HG03460 (cell line): ENCODE measurements at regions not wholly inside any gene's neighbourhood (a gene's known extent, or its start where the extent isn't known, plus 50 kb on each side); places are given as distances from the start of the nearest gene placed in this dataset.

Source experiments
- ATAC-seq: cut with Tn5 transposase; IDR thresholded peaks from one replicate; pipeline ENCODE4 v1.9.1; 2021; ENCODE audit not compliant: unreplicated experiment

DNA sequence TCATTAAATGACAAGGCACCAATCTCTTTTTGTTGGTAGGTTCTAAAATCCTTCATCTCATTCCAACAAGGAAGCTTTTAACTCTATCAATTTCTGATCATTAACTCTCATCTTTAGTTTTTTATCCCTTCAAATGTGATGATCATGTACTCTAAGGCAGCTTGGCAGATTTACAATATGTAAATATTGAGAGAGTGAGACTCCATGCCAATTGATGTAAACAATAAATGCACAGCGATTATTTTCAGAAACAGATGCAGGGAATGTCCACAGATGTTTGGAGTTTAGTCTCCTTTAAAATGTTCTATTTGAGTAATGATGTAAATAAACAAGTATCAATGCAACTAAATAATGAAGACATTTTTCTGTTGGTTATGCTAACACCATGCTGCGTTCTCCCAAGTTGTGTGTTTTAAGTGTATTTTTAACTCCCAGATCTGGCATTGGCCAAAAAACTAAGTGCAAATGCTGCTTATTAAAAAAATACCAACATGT, 213.8 kb downstream of the AHR start:
- ATAC-seq: no peak

DNA sequence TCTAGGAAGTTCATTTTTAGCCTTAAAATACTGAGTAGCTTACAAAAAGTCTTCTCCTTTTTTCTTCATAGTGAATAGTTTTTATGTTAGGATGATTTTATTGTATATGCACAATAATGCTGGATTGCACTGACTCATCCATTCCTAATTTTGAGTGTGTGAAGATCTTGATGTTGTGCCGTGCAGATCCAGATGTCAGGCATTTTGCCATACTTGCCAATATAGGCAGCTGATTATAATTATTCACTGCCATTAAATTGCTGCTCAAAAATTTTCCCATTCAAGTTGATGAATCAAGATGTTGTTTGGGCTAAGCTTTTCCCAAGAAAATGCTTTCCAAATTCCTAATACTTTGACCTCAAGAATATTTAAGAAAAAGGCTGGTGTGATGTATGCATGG, 218.3 kb downstream of the AHR start:
- ATAC-seq: no peak

GRCh38 chr7:17520941-17521340, 222.5 kb downstream of the AHR start:
- ATAC-seq: no peak

DNA sequence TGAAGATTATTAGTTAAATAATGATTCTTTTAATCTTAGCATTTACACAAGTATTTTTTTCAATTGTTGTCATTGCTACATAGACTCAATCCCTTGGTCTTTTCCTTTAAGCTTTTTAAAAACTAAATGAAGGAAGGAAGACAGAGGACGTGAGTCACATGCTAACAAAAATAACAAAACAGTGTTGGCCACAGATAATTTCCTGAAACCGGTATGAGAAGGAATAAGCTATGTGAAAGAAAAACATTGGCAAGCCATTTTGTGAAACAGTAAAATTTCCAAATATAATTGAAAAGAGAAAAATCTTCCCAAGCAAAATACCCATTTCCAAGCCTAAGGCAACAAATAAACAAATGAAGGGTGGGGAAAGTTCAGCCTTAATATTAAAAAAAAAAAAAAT, 223.0 kb downstream of the AHR start:
- ATAC-seq: no peak

- ATAC-seq: no peak
These were observed 225.6 kb downstream of the AHR start for GRCh38 chr7:17523813-17524739.

- no peak for ATAC-seq
These were observed 226.3 kb downstream of the AHR start for GRCh38 chr7:17524746-17525145.

DNA sequence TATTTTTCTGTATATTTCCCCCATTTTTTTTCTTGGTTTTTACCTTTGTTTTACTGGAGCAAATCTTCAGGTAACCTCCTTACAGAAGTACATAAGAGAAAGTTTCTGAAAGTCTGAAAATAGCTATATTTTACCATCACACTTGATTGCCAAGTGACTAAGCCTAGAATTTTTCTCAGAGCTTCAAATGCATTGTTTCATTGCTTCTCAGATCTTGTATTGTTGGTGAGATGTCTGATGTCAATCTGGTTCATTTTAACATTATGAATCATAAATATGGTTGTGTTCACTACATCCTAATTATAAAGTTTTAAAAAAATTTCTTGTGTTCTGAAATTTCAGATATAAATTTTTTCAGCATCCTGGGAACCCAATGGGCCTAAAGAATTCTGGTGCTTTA, 228.2 kb downstream of the AHR start:
- no peak for ATAC-seq

DNA sequence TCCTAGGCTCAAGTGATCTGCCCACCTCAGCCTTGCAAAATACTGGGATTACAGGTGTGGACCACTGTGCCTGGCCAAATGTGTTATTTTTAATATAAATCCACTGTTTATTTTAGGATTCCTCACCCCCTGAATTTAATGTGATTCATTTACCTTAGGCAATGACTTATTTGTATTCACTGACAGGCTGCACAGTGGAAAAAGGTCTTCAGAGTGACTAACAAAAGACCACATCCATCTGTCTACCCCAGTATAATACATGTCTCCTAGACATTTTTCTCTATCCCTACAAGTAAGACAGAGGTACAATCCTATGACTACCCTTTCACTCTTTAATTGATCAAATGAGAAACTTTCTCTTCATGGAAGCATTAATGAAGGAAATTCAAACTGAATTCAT, 230.2 kb downstream of the AHR start:
- no peak for ATAC-seq

DNA sequence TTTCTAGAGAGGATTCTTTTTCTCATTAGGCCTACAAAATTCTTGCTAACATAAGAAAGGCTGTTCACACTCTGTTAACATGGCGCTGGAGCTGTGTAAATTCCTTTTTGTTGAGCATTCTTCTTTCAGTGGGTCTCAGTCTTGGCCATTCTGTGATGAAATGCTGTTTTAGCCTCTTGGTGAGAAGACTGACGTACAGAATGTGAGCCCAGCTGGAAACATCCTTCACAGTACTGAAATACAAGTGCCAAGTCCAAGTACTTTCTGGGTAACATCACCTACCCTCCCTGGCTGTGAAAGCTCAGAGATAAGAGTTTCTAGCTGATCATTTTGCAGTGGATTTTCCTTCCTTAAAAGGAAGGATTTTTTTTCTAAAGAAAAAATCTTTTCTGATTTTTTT, 231.8 kb downstream of the AHR start:
- no peak for ATAC-seq

- no peak for ATAC-seq
These were observed 232.4 kb downstream of the AHR start for GRCh38 chr7:17530741-17531421.

- no peak for ATAC-seq
These were observed 234.5 kb downstream of the AHR start for GRCh38 chr7:17532861-17533404.

- ATAC-seq: no peak
These were observed 235.9 kb downstream of the AHR start for GRCh38 chr7:17534348-17534747.

- ATAC-seq: no peak
These were observed 237.3 kb downstream of the AHR start for GRCh38 chr7:17535776-17536175.

DNA sequence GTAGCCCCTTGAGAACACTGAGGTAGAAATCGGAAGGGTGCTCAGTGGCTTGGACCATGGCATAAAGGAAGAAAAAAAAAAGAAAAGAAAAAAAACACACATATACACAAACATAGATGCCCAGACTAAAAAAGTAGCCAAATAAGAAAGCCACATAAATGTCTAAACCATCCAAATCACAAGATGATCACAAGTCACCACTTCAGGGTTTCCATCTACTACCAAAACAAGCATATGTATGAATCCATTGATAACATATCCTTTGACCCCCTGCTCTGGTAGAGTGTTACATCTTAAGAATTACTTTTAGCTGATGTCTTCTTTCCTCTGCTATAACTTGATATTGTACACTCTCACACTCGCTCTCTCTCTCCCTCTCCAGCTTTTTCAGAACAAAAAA, 245.9 kb downstream of the AHR start:
- ATAC-seq: no peak

DNA sequence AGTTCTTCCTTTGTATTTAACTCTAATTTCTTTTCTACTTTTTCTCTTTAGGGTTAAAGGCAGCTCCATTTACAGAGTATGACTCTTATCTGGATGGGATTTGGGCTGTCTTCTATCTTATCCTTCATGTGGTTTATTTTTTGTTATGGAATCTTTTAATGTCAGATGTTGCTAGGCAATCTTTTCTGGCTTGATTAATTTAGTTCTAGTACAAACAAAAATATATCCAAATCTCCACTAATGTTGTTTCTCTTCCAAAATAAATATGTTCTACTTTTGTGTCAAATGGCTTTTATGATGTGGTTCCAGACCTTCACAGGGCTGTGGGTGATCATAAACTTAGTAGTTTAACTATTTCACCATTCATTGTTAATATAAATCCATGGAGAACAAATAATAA, 246.9 kb downstream of the AHR start:
- ATAC-seq: no peak

GRCh38 chr7:17546189-17546588, 247.7 kb downstream of the AHR start:
- no peak for ATAC-seq

- ATAC-seq: no peak
These were observed 248.1 kb downstream of the AHR start for GRCh38 chr7:17546592-17546991.

- no peak for ATAC-seq
These were observed 249.7 kb downstream of the AHR start for GRCh38 chr7:17548014-17548653.

- no peak for ATAC-seq
These were observed 251.0 kb downstream of the AHR start for GRCh38 chr7:17549406-17549805.

DNA sequence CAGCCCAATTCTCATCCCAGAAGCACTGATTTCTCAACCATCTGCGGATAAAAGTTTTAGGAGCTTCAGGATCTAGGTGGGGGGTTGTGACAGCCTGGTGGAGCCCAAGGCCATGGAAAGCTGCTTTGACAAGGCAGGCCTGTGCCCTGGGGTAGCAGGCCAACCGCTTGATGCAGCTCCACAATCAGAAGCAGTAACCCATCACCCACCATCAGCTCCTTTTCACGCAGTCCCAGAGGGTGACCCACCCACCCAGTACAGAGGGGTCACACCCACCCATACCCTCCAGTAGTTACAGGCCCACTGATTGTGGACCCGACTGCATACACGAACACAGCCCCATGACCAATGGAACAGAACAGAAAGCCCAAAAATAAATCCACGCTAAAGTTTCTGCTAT, 253.9 kb downstream of the AHR start:
- ATAC-seq: no peak

GRCh38 chr7:17552952-17553351, 254.5 kb downstream of the AHR start:
- no peak for ATAC-seq
